CD4-positive, alpha-beta memory T cell (primary cell): ENCODE measurements at regions not wholly inside any gene's neighbourhood (a gene's known extent, or its start where the extent isn't known, plus 50 kb on each side); places are given as distances from the start of the nearest gene placed in this dataset.

Experiments used
- CTCF ChIA-PET: fragments of 350-600 bp; sonication (Branson Sonifier 250); formaldehyde crosslinking; loops from one replicate; lab custom pipeline; 2021; ENCODE audit warnings: inconsistent platforms; ENCODE audit not compliant: partially characterized antibody; lab: Charles Lee
- POLR2A ChIA-PET: fragments of 350-600 bp; sonication (Branson Sonifier 250); formaldehyde crosslinking; loops from one replicate; lab custom pipeline; 2021; ENCODE audit not compliant: partially characterized antibody; lab: Charles Lee
- DNase-seq, 5 donors: peaks; one replicate each; pipeline versions ENCODE4 v3.0.0 to v3.0.0-alpha.2; 2020 to 2022; ENCODE audit warnings: mixed read lengths in 1 of 5
- H3K27ac ChIP-seq: one replicate; pipeline ENCODE4 v1.7.0; 2013; ENCODE audit warnings: low read depth, low read length
- H3K27me3 ChIP-seq: 2 replicates; pipeline ENCODE4 v1.7.0; 2013; ENCODE audit warnings: mild to moderate bottlenecking, low read length, moderate library complexity; ENCODE audit not compliant: insufficient read depth
- H3K36me3 ChIP-seq: 2 replicates; pipeline ENCODE4 v1.7.0; 2013; ENCODE audit warnings: mild to moderate bottlenecking, low read length, moderate library complexity; ENCODE audit not compliant: insufficient read depth
- H3K4me1 ChIP-seq: 2 replicates; pipeline ENCODE4 v1.7.0; 2013; ENCODE audit warnings: mild to moderate bottlenecking, low read length, moderate library complexity; ENCODE audit not compliant: insufficient read depth
- H3K4me3 ChIP-seq, 2 donors: one replicate each; pipeline ENCODE4 v1.7.0; 2013; ENCODE audit warnings: low read length in 2 of 2, mild to moderate bottlenecking in 1 of 2
- H3K9me3 ChIP-seq, 2 donors: one replicate each; pipeline ENCODE4 v1.7.0; 2013; ENCODE audit warnings: low read length in 2 of 2, control low read depth in 1 of 2; ENCODE audit not compliant: control insufficient read depth in 1 of 2
- H3K27ac Mint-ChIP-seq, 7 donors: one replicate each; pipeline ENCODE4 v1.8.0; 2020 to 2021; ENCODE audit warnings: mixed read lengths in 7 of 7, mild to moderate bottlenecking in 6 of 7, inconsistent platforms in 3 of 7, moderate library complexity in 3 of 7
- H3K27me3 Mint-ChIP-seq, 2 donors: one replicate each; pipeline ENCODE4 v1.8.0; 2020 to 2021; ENCODE audit warnings: mixed read lengths in 2 of 2
- H3K36me3 Mint-ChIP-seq, 2 donors: one replicate each; pipeline ENCODE4 v1.8.0; 2020 to 2021; ENCODE audit warnings: mixed read lengths in 2 of 2, inconsistent platforms in 1 of 2, mild to moderate bottlenecking in 1 of 2
- H3K4me1 Mint-ChIP-seq, 4 donors: one replicate each; pipeline ENCODE4 v1.8.0; 2020 to 2021; ENCODE audit warnings: mixed read lengths in 4 of 4, mild to moderate bottlenecking in 1 of 4
- H3K4me3 Mint-ChIP-seq, 8 donors: one replicate each; pipeline ENCODE4 v1.8.0; 2020 to 2021; ENCODE audit warnings: mixed read lengths in 8 of 8, mild to moderate bottlenecking in 7 of 8, moderate library complexity in 6 of 8, inconsistent platforms in 3 of 8
- H3K9me3 Mint-ChIP-seq, 8 donors: one replicate each; pipeline ENCODE4 v1.8.0; 2020 to 2021; ENCODE audit warnings: mixed read lengths in 8 of 8, mild to moderate bottlenecking in 5 of 8, inconsistent platforms in 3 of 8, moderate library complexity in 1 of 8
- intact Hi-C: fragments of 100-400 bp; cut with micrococcal nuclease; formaldehyde crosslinking; loops from one replicate; pipeline ENCODE4 v1.15.1; 2023

DNA sequence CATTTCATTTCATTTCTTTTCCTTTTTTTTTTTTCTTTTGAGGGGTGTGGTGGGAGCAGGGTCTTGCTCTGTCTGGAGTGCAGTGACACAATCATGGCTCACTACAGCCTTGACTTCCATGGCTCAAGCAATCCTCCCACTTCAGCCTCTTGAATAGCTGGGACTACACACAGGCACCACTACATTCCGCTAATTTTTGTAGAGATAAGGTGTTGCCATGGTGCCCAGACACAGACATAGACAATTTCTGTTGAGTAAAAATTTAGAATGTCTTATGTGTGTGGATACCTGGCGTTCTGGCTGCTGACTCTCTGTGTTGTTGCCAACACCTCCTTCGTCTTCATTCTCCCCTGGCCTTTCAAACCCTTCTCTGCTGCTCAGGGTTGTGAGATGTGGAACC, 54.0 kb upstream of the PRSS58 start:
- peak overlapping the region in 2 of 7 donors; percentile 52 to 68 for H3K27ac Mint-ChIP-seq
- Histone ChIP-seq H3K9me3 (no peaks in the 10 kb centered on the region), H3K4me1 (peaks cover 12% of the 10 kb centered on the region), H3K27ac (no peak overlapping the region), H3K27me3 (no peaks in the 10 kb centered on the region), H3K36me3 (no peaks in the 10 kb centered on the region), H3K4me3 (no peak overlapping the region)
- H3K9me3 Mint-ChIP-seq: no peaks in the 10 kb centered on the region
- H3K27me3 Mint-ChIP-seq: peaks cover 9 to 15% of the 10 kb centered on the region in 2 donors
- H3K36me3 Mint-ChIP-seq: no peaks in the 10 kb centered on the region
- H3K4me1 Mint-ChIP-seq: peaks cover 6 to 28% (median 9%) of the 10 kb centered on the region in 4 donors
- intact Hi-C loops: no loop called here
- DNase-seq: no peak
- H3K4me3 Mint-ChIP-seq: no peak overlapping the region
- ChIA-PET POLR2A (interaction anchor here (0.7 to 3.8 kb wide), 5 partner anchors 8 to 500 kb away, joined by 3 to 19 read pairs (median 5); no protein-coding TSS in a partner anchor), CTCF (interaction anchor here (0.6 to 10.4 kb wide), 4 partner anchors 9 to 994 kb away, joined by 3 to 104 read pairs (median 4); no protein-coding TSS in a partner anchor)

GRCh38 chr7:142308918-142309317, 51.1 kb upstream of the PRSS58 start:
- Histone ChIP-seq H3K27ac (no peak overlapping the region), H3K36me3 (no peaks in the 10 kb centered on the region), H3K27me3 (no peaks in the 10 kb centered on the region), H3K4me3 (no peak overlapping the region), H3K9me3 (no peaks in the 10 kb centered on the region), H3K4me1 (peaks cover 17% of the 10 kb centered on the region)
- peak overlapping the region in 1 of 7 donors; percentile 70 for H3K27ac Mint-ChIP-seq
- H3K27me3 Mint-ChIP-seq: peaks cover 5 to 6% of the 10 kb centered on the region in 2 donors
- DNase-seq: no peak
- H3K4me3 Mint-ChIP-seq: peak overlapping the region in 3 of 8 donors; percentile 41 to 66 (median 57)
- H3K9me3 Mint-ChIP-seq: peaks cover 0 to 2% (median 0%) of the 10 kb centered on the region in 8 donors
- intact Hi-C loops: loop anchor here (1.0 to 2.0 kb wide), 2 partner anchors 36 to 488 kb away; no protein-coding TSS in a partner anchor
- no peaks in the 10 kb centered on the region for H3K36me3 Mint-ChIP-seq
- ChIA-PET CTCF (interaction anchor here (1.2 to 1.8 kb wide), 2 partner anchors 9 to 489 kb away, joined by 4 to 9 read pairs; no protein-coding TSS in a partner anchor), POLR2A (interaction anchor here (0.7 to 7.5 kb wide), 5 partner anchors 37 to 501 kb away, joined by 3 to 111 read pairs (median 9); no protein-coding TSS in a partner anchor)
- H3K4me1 Mint-ChIP-seq: peaks cover 4 to 19% (median 12%) of the 10 kb centered on the region in 4 donors

DNA sequence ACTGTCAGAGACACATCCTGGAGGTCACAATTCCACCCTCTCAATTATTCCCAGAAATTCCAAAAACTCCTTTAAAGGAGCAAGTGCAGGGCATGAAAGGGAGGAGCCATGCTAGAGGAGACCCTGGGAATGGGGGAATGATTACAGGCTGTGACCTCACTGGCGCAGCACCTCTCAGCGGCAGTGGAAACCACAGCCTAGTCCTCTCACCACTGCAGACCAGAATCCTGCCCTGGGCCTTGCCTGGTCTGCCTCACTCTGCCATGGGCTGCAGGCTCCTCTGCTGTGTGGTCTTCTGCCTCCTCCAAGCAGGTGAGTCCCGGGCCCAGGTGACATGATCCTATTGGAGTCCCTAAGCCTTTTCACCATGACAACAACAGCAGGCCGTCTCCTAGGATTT, 50.5 kb upstream of the PRSS58 start:
- Histone ChIP-seq H3K4me1 (peaks cover 19% of the 10 kb centered on the region), H3K9me3 (no peaks in the 10 kb centered on the region), H3K27ac (no peak overlapping the region), H3K27me3 (no peaks in the 10 kb centered on the region), H3K4me3 (no peak overlapping the region), H3K36me3 (no peaks in the 10 kb centered on the region)
- POLR2A ChIA-PET: interaction anchor here (1.0 to 7.5 kb wide), 5 partner anchors 37 to 501 kb away, joined by 6 to 111 read pairs (median 9); no protein-coding TSS in a partner anchor
- no peak for DNase-seq
- Mint-ChIP-seq H3K4me1 (peaks cover 8 to 21% (median 13%) of the 10 kb centered on the region in 4 donors), H3K27ac (no peak overlapping the region), H3K27me3 (peaks cover 6 to 8% of the 10 kb centered on the region in 2 donors), H3K36me3 (no peaks in the 10 kb centered on the region), H3K9me3 (peaks cover 0 to 2% (median 0%) of the 10 kb centered on the region in 8 donors), H3K4me3 (peak overlapping the region; percentile 8 to 66 (median 50))
- intact Hi-C loops: loop anchor here (2.0 kb wide), 1 partner anchor 488 kb away; no protein-coding TSS in a partner anchor
- CTCF ChIA-PET: interaction anchor here (1.2 to 1.8 kb wide), 2 partner anchors 9 to 489 kb away, joined by 4 to 9 read pairs; no protein-coding TSS in a partner anchor
